Activated T-cell treated with anti-CD3 and anti-CD28 coated beads, Interleukin-2, amount 50 U/mL, for 48 hours (primary cell): ENCODE measurements at regions not wholly inside any gene's neighbourhood (a gene's known extent, or its start where the extent isn't known, plus 50 kb on each side); places are given as distances from the start of the nearest gene placed in this dataset.

Experiments
- DNase-seq, 2 experiments: peaks; one replicate each; pipeline ENCODE4 v3.0.0-alpha.2; 2020

DNA sequence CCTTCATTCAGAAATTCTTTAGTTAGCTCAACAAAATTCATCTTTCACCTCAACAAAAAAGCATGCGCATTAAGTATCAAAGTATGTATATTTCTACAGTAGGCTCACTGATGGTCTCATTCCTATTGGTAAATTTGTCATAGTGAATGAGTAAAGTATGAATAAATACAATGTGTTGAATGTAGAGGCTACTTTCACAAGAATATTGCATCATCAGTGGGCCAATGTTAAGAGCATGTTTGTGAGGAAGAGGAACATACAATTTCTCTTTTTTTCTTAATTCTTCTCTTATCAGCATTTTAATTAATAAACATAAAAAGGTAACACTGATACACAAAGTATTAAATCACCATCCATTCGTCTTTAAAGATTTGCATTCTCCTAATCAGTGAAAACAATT lies 505.1 kb downstream of the CETN3 start:
- no peak for DNase-seq

DNA sequence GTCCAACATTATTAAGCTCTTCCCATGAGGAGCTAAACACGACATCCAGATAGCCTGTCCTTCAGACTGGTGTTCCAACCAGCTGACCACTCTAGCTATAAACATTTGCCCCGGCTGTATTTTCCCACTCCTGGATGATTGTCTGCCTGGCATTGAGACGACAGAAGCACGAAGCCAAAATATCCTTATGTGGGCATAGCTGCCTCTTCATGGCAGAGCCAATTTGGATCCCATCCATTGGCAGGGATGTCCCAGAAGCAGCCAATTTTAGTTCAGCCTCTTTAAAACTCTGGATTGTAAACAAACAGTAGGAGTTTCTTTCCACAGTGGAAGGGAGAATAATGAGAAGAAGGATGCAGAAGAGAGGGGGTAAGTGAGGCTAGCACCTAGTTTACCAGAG lies 507.6 kb downstream of the CETN3 start:
- no peak for DNase-seq

DNA sequence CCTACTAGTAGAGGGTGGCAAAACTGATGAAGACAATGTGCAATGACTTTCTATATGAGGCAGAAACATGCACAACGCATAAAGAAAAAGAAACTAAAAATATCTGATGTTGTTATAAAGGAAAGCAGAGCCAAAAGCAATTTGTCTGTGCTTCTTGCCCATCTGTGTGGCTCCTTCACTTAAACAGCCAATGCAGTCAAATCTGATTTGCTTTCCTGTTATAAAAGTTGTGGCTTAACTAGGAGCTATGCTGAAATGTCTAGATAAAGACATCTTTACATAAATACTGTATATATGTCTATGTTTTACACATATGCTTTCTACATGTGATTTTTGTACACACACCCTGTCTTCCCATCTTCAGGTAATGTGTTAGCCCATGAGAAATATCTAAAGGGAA lies 508.2 kb downstream of the CETN3 start:
- DNase-seq, result no peak

DNA sequence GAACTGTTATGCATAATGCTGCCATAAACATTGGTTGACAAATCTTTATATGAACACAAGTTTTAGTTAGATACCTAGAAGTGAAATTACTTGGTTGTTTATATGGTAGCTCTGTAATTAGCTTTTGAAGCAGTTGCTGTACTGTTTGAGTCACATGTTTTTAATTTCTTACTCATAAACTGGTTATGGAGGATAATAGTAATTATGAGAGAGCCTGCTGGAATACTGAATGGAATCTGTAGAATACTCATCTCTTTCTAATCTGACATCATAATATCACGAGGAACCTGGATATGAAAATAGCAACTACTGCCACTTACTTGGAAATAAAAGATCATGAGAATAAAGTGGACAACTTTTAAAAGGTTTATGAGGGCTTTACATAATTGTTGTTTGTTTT lies 509.2 kb downstream of the CETN3 start:
- DNase-seq, result no peak

DNA sequence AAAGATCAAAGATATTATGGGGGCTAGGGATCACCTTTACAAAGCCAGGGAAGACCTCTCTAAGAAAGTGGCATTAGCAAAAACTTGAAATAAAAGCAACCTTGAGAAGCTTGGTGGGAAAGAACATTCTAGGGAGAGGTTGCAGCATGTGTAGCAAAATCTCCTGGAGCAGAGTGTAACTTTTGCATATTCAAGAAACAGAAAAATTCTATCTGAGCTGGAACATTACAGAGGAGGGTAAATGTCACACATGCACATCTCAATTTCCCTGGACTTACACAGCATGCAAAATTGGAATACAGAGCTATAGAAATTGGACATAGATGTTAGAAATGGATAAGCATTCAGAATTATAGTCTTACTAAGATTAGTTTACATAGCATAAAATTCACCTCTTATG lies 510.0 kb downstream of the CETN3 start:
- DNase-seq, result no peak

DNA sequence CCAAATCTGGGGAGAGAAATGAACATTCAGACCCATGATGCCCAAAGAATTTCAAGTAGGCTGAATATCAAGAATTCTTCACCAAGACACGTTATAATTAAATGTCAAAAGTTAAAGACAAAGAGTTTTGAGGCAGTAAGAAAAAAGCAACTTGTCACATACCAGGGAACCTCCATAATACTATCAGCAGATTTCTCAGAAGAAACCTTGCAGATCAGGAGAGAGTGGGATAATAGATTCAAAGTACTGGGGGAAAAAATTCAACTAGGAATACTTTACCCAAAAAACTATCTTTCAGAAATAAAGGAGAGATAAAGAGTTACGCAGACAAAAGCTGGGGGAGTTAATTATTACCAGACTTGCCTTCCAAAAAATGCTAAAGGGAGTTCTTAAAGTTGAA lies 516.0 kb downstream of the CETN3 start:
- DNase-seq, result no peak

DNA sequence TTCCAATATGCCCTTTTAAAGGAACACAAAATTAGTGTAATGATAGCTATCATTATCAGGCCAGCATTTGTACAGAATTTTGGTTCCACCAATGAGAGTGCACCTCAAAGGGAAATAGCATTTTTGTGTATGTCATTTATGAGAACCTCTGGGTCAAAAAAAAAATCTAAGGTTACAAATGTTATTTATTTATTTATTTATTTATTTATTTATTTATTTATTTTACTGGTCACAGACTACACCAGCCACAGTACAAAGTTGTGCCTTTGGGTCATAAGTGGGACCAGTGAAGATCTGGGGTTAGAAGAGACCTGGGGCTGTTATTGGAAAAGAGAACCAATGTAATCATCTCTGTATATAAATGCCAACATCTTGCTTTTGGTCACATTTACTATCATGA lies 523.9 kb downstream of the CETN3 start:
- no peak for DNase-seq

DNA sequence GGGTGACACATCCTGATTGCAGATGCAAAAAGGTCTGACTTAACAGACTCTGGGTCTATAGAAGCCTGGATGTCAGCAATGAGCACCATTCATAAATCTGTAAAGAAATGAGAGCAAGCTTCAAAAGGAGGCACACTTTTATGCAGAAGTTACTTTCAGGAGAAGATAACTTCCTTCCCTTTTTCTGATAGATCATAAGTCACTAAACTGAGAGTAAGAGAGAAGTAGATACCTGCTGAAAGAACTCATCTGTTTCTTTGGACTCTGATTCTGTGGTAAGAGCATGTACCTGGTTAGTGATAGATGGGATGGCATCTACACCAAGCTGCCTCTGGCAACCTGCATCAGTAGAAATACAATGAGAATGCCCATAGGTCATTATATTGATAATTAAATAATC lies 525.6 kb downstream of the CETN3 start:
- no peak for DNase-seq

DNA sequence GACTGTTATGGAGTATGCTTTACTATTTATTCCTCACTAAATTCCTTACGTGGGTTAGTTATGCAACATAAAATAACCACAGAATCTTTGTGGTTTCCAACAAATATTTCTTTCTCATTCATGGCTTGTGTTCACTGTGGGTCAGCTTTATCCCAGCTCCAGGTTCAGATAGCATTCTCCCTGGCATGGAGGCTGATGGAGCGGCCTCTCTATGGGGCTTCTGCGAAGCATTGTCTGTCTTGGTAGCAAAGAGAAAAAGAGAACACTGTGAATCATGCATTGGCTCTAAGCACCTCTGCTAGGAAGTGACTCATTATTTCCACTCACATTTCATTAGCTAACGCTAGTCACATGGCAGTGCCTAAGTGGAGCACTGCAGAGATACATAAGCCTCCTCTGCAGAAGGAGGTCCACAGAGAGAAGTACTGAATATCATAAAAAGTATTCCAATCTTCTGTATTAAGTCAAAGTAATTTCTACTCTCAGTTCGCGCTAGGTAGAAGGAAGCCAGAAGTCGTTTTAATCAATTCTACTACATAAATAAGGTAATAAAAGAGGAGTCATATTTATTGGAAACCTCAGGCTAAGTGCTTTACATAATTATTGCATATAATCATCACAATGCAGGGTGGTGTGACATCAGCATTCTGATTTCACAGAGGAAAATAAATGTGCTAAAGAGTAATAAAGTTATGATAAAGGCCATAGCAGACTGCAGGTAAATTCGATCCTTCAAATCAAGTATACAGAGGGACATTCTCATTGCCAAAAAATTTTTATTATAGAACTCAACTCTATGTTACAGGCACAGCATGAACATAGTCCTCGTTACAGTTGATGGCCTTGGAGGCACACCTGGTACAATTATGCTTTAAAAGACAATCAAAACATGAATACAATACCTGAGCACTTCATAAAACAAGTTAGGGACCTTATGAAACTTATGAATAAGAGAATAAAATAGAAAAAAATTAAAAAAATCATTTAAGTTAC lies 531.1 kb downstream of the CETN3 start:
- DNase-seq, result no peak

DNA sequence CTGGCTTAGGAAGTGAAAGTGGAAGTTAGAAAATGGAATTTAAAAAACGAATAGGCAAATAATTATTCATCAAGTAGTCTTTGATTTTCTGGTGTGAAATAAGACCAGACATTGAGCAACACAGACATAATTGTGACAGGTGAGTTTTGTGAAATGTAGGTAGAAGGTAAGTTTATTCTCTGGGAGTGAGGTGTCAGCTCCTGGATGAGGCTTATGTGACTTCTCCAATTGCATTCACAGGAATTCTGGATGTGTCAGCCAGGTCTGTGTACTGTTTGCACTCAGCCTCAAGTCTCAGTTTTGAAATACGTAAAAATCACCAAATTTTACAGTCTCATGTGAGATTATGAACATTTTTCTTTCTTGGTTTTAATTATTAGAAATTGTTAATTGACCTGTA lies 537.6 kb downstream of the CETN3 start:
- DNase-seq, result no peak

DNA sequence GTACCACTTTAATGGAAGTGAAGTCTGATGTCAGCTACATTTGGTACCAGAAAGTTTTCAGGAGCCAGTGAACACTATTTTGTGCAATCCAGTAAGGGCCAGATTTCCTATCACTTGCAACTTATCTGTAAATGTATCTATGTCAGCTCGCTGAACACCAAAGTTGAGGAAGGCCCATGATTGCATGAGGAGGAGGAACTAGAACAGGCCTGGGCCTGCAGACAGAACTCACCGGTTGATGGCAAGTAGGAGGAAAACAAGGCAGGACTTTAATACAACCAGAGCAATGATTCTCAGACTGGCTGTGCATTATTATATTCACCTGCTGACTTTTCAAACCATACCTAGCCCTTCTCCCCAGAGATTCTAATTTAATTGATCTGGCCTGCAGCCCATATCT lies 540.2 kb downstream of the CETN3 start:
- no peak for DNase-seq

DNA sequence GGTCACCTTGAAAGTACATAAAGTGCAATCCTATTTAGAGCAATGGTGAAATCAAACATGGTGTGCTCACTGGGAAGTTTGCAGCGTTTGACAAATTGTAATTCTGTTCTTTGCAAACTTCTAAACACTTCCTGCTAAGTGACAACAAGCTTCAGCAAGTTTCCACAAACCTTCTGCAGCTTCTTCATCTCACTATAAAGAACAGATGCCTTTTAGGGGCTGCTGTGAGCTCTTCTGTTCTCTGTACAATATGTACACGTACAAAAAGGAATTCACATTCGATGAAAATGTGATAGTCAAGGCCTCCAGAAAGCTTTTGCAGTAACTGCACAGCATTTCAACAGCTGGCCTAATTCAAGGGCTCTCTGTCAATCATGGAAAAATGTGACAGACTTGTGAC lies 543.1 kb downstream of the CETN3 start:
- DNase-seq, result no peak

DNA sequence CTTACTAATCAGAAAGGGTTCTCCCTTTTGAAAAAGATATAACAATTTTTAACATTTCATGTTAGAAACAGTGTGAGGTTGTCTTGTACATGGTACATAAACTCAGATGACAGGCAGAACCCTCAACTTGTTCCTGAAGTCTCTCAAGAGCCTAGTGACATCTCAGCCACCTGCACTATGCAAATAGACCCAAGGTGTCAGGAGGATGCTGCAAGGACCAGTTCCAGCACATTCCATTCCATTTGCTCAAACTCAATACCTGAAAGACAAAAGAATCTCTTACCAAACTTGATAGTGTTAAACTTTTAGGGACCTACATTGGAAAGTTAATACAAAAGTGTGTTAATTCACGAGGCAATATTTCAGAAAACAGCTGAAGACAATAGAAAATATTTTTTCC lies 544.6 kb downstream of the CETN3 start:
- no peak for DNase-seq

DNA sequence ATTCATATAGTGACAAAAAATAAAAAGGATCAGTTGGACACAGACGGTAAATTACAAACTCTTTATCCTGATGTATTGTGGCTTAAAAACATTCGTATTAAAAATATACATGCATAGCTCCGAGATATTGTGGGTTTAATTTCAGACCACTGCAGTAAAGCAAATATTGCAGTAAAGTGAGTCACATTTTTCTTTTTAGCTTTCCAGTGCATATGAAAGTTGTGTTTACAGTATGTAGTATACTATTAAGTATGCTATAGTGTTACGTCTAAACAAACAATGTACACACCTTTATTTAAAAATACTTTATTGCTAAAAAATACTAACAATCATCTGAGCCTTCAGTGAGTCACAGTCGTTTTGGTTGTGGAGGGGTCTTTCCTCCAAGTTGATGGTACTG lies 551.8 kb downstream of the CETN3 start:
- DNase-seq, result no peak

DNA sequence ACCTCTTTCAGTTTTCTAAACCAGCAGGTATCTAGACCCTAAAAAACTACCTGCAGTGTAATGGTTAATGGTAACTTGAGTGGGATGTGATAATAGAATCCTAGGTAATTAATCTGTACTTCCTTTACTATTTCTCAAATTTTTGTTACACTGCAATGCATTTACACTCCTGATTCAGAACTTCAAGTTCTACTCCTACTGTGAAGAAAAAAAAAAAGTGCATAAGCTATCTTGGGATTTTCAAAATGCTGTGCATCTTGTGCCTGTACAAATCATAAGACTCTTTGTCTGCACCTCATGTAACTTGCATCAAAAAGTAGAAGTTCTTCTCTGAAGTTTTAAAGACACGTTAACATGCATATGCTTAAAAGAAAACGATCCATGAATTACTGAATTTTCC lies 554.1 kb downstream of the CETN3 start:
- no peak for DNase-seq

DNA sequence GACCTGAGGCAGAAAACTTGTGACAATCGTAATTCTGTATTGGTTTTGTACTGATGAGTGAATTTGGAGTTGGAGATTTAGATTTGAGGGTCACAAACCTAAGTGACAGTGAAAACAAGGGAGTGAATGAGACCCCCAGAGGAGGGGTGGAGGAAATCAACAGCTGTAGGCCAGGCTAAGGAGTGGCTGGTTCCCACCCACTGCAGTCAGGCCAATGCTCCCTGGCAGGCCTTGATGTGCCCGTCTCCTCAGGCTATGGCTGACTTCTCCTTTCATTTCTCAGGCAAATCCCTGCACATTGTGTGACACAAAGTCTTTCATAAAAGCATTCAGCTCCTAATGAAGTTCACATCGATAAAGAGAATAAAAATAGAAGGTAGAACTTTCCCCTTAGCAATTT lies 557.6 kb downstream of the CETN3 start:
- DNase-seq, result no peak

DNA sequence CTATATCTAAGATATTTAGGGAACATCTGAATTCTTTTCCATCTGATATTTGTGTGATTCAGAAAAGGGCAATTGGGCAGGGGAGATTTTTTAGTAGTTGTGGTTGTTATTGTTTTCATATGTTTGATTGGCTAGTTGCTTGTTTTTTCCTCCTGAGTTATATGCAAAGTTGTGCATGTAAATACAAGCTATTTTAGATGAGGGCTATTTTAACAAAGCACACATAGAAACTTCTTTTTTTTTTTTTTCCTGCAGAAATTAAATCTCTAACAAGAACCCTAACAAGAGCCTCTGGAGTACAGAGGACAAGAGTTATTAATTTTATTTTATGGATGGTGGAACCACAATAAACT lies 559.1 kb downstream of the CETN3 start:
- DNase-seq, result no peak

DNA sequence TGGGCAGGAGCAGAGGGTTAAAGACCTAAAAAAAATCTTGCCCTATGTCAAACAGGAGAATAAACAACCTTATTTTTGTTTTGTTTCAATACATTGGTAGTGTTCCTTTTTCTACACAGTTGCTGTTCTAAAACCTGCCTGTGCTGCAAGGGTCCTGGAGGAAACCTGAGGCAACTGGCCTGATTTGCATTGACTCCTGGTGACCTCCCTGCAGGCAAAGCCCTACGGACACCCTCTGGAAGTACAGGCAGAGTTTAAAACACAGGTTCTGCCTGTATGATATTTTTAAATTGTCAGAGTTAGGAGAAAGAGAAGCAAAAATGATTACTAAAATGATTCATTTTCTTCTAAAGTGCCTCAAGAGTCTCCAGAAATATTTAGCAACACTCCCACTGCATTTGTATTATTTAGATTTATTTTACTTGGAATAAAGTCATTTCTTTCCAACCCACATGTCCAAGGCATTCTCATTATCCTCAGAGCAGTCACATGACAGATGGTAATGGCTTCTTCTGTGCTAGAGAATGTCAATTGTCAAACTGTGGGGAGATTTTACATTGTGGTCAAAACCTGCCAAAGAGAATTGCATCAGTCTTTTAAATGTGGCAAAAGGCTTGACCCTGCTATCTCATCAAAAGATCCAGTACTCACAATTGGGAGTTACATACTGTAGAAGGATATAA lies 559.6 kb downstream of the CETN3 start:
- no peak for DNase-seq

DNA sequence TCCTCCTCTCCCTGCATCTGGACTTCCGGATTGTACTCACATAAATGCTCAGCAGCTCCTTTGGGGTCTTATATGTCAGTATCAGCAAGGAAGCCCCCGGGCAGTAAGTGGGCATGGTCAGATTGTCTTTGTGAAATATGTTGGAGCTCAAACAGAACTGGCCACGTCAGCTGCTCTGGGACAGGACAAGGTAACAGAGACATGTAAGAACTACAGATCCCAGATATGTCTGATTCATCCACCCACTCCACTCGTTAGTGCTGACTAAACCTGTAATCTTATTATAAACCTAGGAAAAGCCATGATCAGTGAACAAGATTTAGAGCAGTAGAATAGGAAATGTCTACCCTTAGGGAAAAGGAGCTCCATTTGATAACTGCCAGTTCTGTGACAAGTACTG lies 561.8 kb downstream of the CETN3 start:
- DNase-seq, result no peak

DNA sequence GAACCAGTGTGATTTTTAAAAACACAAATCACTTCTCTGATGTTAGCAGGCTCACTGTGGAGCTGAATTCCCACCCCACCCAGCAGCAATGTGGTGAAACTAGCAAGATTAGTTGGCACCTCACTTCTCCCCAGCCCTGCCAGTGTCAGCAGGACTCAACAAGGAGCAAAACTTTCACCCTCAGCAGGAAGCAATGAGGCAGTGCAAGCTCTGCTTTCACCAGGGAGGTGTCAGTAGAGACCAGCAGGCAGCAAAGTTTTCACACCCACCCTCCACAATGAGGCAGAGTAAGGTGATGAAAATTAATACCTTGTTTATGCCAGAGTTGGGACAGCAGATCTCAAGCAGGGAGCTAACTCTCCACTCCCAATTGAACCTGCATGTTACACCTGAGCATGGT lies 565.0 kb downstream of the CETN3 start:
- DNase-seq, result no peak

DNA sequence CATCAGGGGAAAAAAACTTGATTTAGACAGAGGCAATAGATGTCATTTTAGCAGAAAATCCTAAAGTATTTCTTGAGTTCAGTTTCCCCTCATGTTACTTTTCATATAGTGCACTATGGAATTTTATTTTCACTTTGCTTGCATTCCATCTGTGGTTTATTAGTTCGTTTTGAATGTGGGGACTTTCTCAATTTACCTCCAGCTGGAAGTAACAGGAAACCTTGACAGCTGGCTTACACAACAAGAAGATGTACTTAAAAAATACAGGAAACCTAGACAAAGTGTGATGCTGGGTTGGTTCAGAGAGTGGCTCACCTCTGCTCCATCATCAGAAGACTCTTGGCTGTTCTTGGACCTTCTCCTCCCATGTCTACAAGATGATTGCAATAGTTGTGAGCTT lies 567.0 kb downstream of the CETN3 start:
- DNase-seq, result no peak

DNA sequence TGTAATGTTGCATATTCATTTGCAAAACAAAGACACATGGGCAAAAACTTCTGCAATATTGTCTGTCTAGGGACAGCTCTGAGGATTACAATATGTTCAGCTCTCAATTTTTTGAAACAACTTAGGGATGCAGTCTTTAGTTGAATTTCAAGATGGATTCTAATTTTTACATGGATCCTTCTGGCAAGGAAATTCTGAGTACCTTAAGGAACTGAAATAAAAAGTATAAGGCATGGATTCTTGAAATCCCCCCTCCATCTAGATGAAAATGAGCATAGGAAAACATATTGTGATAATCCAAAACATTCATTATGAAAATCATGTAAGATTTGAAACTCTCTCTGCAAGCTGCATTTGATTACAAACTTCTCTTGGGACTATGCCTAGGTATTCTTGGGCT lies 568.6 kb downstream of the CETN3 start:
- no peak for DNase-seq

DNA sequence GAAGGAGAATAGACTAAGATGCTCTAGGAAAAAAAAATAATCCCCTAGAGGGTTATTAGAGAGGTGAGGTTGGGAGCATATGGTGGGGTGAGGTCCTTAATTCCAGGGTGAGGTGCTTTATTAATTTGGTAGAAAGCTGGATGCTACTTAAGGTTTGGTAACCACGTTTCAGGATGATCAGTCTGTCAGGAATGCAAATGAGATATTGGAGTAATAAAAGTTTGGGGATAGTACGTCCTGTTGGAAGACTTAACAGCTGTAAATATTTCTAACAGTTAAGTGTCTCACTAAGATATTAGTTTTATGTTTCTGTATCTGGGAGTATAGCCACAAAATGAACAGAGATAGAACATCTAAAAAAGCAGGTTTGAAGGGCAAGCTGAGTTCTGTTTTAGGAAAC lies 578.9 kb downstream of the CETN3 start:
- no peak for DNase-seq

DNA sequence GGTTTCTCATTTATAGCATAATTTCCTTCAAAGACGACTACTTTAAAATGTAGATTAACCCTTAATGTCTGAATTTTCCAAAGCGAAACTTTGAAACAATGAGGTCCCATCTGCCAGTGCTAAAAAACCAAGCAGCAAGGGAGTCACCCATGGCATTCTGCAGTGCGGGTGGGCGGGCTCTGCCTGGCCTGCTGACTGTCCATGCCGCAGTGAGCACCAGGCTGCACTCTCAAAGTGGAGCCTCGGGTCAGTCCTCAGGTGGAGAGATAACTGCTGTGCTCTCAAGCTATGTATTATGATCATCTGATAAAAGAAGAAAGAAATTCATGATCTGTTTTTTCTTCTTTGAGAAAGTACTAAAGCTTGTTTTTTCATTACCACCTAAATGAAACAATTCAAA lies 581.6 kb downstream of the CETN3 start:
- no peak for DNase-seq

DNA sequence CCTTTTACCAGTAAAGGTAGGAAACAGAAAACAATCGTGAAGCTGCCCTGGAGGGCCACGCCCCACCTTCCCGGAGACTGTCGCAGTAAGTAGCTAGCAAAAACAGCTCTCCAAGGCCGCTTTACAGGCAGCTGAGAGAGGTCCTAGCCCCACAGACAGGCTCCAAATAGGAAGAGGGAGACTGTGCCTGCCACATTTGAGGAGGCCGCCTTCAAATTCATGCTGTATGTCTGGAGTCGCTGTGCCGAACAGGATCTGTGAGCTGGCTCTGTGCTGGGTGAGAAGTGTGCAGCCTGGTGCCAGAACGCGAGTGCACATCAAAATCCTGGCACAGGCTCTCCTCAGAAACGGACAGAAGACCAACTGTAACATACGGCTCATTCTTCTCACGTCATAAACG lies 582.2 kb downstream of the CETN3 start:
- DNase-seq, result no peak
